ENCODE measurements at regions not wholly inside any gene's neighbourhood (a gene's known extent, or its start where the extent isn't known, plus 50 kb on each side); places are given as distances from the start of the nearest gene placed in this dataset.

DNA sequence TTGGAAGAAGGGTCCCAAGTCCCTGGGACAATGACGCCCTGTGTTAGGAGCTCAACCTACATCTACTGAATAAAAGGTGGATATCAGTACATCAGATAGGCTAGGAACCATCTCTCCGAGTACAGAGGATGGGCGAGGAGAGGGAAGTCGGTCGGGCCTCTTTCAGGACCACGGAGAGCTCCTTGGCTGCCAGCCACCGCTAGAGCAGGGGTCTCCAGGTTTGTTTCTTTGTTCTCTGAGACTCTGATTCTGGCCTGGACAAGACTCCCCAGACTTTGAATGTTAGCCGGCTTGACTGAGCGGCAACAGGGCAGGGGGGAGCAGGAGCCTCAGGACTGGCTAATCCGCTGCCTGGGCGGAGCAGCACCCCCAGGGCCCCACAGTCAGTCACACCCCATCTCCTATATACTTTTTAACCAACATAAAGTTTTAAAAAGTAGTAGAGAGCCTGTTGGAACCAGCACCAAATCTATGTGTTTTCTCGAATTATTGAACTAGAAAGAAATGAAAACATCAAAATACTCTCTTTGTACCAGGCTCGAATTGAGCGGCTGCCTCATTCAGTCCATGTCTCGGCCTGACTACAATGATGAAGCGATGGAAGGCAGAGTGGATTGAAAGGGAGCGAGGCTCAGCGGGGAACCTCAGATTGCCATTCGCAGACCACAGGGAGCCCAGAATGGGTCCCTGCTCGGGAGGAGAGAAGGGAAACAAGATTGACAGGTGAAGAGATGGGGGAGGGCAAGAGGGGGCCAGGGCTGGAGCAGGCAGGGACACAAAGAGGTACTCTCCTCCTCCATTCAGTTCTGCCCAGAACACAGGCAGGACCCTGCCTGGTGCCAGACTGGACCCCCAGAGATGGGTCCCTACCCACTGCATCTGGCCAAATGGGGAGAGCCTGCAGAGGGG lies 131.6 kb downstream of the TPRA1 start:
- DNase-seq (ENCODE audit: low read depth in 3 of 3): peak in 1 of 3 experiments; percentile 8

GRCh38 chr3:127457546-127458145 lies 132.9 kb downstream of the TPRA1 start:
- DNase-seq (ENCODE audit: low read depth in 3 of 3): no peak

DNA sequence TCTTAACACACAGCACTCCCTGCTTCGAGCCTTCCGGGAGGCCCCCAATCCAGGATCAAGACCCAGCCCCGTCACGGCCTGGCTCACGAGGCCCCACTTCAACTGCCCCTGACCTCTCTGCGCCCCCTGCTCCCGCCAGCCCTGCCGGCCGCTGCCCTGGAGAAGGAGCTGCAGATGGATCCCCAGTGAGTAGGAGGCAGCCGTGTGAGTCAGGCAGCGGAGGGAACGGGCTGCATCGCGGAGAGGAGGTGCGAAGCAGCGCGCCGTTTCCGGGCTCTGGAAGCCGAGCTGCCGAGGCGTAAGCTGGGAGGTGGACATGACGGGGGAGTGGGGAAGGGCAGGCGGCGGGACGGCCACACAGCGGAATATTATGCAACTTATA lies 133.4 kb downstream of the TPRA1 start:
- DNase-seq (ENCODE audit: low read depth in 3 of 3): peak in 2 of 3 experiments; percentile 8 to 38

DNA sequence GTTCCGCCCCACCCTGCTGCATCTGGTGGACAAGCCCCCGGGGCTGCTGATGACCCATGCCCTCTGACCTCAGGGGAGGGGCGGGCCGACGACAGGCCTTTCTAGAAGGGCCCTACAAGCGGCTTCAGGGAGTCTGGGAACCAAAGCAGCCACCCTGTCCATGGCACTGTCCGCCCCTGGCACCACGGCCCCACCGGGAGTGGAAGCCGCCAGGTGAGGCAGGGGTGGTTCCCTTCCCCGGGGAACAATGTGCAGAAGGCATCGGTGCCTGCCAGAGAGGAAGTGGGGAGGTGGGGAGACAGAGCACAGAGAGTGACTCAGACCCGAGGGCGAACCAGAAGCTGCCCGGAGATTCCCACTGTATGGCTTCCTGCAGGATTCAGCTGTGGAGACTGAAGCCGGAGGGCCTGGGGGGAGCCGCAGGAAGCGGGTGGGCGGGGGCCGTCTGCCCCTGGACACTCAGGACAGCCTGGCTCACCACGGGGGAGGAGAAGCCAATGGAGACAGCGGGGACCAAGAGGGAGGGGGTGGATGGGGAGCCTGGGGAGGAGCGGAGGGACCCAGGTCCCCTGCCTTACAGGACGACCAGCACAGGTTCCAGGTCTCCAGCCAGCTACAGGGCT lies 134.0 kb downstream of the TPRA1 start:
- peak in 1 of 3 experiments; percentile 3 for DNase-seq (ENCODE audit: low read depth in 3 of 3)

DNA sequence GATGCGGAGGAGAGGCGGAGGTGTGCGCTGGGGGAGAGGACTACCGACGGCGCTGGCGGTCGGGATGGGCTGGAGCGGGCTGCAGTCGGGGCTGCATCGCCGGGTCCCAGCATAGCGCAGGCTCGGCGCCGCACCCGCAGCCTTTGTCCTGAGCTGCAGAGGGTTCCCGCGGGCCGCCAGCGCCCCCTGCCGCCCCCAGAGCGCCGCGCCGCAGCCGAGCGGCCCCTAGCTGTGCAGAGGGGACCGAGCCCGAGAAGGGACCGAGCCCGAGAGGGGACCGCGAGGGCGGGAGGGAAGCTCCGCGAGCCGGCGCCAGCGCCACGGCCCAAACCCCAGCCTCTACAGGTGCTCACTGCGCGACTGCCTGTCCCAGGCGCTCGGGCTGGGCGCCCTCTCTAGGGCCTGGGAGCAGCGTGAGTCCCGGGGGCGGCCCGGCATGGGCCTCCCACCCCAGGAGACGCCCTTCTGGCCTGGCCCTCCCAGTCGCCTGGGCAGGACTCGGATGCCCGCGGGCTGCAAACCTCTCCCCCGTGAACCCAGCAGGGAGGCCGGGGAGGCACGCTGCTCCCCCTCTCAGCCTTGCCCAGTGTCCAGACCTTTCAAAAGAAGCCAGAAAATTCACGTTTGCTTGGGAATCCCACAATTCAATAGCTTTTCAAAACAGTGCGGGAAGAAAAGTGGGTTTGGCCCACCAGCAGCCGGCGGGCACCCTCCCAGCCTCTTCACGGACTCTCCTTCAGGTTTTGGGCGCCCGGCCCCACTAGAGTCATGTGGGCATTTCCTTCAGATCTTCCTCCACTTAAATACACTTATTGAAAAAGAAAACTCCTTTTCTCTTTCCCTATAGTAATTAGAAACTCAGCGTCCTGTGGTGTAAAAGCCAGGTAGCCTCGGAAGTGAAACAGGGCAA lies 134.7 kb downstream of the TPRA1 start:
- peak; percentile 12 to 75 (median 37) for DNase-seq (ENCODE audit: low read depth in 3 of 3)

- DNase-seq (ENCODE audit: low read depth in 3 of 3): no peak
These were observed 135.6 kb downstream of the TPRA1 start for GRCh38 chr3:127454968-127455367.

DNA sequence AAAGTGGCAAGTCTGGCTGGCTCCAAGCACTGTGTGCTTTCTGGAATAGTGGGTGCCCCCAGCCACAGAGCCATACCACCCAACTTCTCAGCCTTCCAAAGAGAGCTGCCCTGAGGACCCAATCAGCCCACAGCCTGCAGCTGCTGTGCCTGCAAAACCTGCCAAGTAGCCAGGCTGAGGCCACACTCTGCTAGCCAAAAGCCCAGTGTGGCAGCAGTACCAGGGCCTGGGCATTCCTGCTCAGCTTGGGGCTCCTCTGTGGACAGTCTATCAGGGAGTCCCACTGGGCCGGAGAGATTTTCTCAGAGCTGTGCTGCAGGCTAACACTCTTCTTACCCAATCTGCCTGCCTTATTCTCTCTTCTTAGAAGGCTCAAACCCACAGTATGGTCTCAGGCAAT lies 136.5 kb downstream of the TPRA1 start:
- DNase-seq (ENCODE audit: low read depth in 3 of 3): no peak

- no peak for DNase-seq (ENCODE audit: low read depth in 3 of 3)
These were observed 138.2 kb downstream of the TPRA1 start for GRCh38 chr3:127452321-127452821.

DNA sequence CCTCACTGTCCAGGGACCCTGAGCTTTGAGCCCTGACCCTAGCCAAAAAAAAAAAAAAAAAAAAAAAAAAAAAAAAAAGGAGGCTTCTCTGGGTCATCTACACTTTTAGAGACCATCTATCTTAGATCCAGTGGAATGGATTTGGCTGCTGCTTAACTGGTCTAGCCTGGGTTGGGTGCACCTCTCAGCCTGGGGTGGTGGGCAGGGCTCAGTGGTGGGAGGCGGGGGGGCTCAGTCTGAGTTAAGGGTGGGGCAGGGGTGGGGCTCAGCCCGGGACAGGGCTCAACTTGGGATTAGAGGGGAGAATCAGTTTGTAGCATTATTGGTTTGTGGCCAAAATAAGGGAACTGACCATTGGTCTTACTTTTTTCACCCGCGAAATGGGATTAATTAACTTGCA lies 139.2 kb downstream of the TPRA1 start:
- no peak for DNase-seq (ENCODE audit: low read depth in 3 of 3)

DNA sequence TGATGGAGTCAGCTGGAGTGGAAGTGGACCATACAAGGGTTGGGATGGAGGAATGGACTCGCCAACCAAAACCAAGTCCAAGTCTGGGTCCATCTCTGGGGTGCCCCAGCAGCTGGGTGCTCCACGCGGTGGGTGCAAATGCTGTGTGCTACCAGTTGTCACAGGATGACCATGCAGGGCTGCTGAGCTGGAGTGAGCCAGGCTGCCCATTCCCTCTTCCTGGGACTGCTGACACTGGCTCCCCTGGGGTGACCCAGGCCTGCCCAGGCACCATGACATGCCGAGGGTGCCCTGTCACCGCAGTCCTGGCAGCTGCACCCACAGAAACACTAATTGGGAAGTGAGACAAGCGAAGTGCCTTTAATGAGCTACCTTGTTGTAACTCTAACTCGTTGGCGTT lies 140.2 kb downstream of the TPRA1 start:
- DNase-seq (ENCODE audit: low read depth in 3 of 3): no peak

GRCh38 chr3:127449486-127450212 lies 140.9 kb downstream of the TPRA1 start:
- no peak for DNase-seq (ENCODE audit: low read depth in 3 of 3)

DNA sequence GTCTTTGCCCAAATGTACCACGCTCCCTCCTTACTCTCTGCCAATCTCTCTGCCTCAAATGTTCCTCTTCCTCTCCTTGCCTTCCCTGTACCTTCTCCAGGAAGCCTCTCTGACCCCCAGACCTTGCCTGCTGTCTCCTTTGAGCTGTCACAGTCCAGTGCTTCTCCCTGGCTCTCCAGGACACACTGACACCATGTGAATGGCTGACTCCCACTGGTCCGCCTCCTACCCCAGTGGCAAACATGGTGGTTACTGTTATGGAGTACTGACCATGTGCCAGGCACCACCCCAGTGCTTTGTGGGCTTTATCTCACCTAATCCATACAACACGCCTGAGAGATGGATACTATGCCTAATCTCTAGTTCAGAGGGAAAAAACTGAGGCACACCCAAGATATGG lies 141.9 kb downstream of the TPRA1 start:
- no peak for DNase-seq (ENCODE audit: low read depth in 3 of 3)

DNA sequence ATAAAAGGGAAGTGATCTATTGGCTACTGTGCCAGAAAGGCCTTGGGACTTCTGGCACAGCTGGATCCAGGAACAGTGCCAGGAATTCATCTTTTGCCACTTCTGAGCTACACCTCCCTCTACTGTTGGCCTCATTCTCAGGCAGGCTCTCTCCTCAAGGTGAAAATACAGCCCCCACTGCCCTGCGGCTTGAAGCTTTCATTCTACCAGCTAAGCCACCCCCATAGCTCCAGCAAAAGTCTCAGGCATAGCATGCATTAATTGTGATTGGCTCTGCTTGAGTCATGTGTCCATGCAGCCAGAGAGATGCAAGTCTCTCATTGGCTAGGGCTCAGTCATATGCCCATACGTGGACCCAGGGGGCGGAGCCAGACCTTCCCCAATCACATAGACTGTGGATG lies 142.4 kb downstream of the TPRA1 start:
- no peak for DNase-seq (ENCODE audit: low read depth in 3 of 3)

DNA sequence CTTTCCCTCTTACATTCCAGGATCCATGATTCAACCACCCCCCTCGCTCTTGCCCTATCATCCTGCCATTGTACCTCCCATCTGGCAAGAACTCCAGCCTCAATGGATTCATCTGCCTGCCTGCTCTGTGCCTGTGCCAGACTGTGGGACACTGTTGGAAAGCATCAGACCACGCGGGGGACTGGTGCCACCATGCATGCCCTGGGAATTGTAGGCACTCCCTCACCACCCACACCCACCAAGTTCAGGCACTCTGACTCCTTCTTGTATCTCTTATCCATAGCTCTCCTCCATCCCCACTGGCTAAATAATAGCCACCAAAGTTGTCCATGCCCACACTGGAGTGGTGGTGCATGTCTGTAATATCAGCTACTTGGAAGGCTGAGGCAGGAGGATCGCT lies 143.8 kb downstream of the TPRA1 start:
- DNase-seq (ENCODE audit: low read depth in 3 of 3): no peak

GRCh38 chr3:127445581-127446343 lies 144.8 kb downstream of the TPRA1 start:
- no peak for DNase-seq (ENCODE audit: low read depth in 3 of 3)

DNA sequence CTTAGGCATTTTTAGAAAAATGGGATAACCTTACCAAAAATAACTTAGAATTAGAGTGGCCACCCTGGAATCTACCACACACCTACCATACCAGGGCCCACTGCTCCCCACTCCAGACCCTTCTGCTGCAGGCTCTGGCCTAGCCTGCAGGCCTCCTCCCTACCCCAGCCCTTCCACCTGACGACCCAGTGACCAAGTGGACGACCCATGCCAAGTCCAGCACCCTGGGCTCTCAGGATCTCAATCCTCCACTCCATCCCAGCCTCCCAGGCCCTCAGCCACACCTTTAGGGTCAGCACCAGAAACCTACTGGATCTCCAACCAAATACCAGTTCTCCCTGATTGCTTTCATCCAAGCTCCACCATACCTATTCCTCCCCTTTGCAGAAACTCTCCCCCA lies 145.8 kb downstream of the TPRA1 start:
- no peak for DNase-seq (ENCODE audit: low read depth in 3 of 3)

DNA sequence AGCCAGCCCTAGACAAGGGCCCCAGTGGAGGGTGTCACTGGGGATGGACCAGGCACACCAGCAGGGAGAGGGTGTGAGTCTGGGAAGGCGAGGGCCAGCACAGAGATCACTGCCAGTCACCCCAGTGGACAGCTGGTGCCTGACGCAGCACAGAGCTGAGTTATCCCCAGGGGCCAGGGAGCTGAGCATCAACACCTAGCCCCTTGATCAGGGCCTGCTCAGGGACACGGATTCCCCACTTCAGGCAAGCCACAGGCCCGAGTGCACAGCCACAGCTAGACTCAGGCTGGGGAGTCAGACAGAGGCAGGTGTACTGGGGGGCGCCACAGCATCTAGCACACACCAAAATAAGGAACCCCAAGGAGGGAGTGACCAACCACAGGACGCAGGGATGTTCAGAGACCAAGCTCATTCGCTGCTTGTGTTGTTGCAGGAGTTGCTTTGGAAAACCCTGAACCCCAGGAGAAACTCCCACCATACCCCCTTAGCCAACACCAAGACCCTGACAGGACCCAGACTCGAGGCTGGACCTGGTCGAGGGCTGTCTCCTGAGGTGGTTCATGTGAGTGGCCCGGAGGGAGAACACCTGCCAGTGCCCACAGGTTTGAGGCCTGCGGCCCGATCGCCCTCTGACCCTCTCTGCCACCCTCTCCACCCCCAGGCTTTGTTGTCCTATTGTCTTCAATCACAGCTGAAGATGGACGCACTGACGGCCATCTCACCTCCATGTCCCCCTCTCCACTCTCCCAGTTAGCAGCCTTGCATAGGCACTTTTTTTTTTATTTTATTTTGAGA lies 146.8 kb downstream of the TPRA1 start:
- DNase-seq (ENCODE audit: low read depth in 3 of 3): no peak

DNA sequence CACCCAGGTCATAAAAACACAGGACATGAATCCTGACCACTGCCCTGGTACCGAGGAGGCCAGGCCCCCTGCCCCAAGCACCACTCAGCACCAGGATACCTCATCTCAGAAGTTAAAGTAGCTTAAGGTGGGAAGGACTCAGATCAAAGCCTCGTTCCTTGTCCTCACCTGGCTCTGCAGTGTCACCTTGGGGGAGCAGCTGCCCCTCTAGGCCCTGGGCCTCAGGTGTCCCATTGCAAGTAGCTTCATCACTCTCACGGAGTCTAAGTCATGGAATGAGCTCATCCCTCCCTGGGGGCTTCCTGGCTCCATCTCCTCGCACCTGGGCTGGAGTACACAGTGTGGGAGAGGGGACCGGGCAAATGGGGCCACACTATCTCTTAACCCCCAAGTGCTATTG lies 148.0 kb downstream of the TPRA1 start:
- no peak for DNase-seq (ENCODE audit: low read depth in 3 of 3)

GRCh38 chr3:127441764-127442163 lies 148.8 kb downstream of the TPRA1 start:
- no peak for DNase-seq (ENCODE audit: low read depth in 3 of 3)
